GM10248 (cell line): ENCODE measurements at regions not wholly inside any gene's neighbourhood (a gene's known extent, or its start where the extent isn't known, plus 50 kb on each side); places are given as distances from the start of the nearest gene placed in this dataset.
"Not testable (repeated sequence)": the region's sequence is repeated elsewhere in the genome, so short reads cannot be mapped to it uniquely, and the experiment has no call there.

ENCODE experiments used
- CTCF ChIA-PET: fragments of 300-600 bp; sonication (Branson Sonifier 250); formaldehyde crosslinking; extraction: SDS; loops from one replicate; lab custom pipeline; 2021; ENCODE audit warnings: antibody characterized with exemption; lab: Yijun Ruan, JAX
- POLR2A ChIA-PET: fragments of 350-650 bp; sonication (Branson Sonifier 250); formaldehyde crosslinking; extraction: SDS; loops from one replicate; lab custom pipeline; 2020; ENCODE audit warnings: antibody characterized with exemption; lab: Yijun Ruan, JAX
- DNase-seq: peaks from one replicate; pipeline ENCODE4 v3.0.0; 2012; ENCODE audit errors: extremely low spot score
- CTCF ChIP-seq: IDR thresholded peaks from 2 replicates; pipeline ENCODE4 v1.5.1; 2012; ENCODE audit warnings: mild to moderate bottlenecking, low read depth; ENCODE audit errors: extremely low read depth, missing control alignments, control extremely low read depth

DNA sequence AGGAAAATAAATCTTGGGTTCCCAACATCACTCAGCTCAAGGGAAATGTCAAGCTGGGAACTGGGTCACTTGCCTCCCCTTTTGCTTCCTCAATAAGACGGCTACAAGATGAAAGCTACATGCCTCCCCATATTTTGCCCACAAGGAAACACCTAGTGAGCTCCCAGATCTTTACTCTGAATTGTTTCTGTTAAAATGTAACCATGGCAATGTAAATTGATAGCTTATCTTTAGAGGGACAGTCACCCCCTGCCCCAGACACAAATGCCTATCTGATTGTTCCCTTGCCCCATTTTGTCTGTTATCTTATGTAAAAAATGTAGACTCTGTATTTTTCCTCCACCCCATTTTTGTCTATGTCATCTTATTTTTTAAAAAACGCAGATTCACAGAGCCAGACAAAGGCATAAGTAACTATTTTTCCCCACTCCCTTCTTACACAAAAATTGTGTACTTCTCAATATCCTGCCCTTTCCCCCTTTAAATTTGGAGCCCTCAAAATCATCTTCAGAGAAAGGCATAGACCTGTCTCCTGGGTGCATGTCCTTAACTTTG is 288.7 kb upstream of the ERCC4 start:
- TF ChIP-seq CTCF = no peak
- POLR2A ChIA-PET = no interaction called here
- no peak for DNase-seq
- CTCF ChIA-PET = no interaction called here

DNA sequence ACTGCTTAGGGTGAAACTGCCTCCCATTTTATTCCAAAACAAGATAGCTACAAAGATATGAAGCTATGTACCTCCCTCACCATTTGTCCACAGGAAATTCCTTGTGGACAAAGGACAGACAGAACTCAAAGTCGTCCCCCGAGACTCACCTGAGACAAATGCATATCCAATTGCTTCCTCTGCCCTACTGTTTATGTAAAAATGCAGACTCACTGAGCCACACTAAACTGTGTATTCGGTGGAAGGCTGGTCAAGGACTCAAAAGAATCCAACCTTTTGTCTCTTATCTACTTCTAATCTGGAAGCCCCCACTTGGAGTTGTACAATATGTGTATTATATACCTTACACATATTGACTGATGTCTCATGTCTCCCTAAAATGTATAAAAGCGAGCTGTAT is 288.0 kb upstream of the ERCC4 start:
- CTCF ChIA-PET = no interaction called here
- no peak for TF ChIP-seq CTCF
- no peak for DNase-seq
- POLR2A ChIA-PET = no interaction called here

- POLR2A ChIA-PET, CTCF ChIA-PET: not testable (repeated sequence)
These were observed 287.4 kb upstream of the ERCC4 start for GRCh38 chr16:13632504-13632903.

DNA sequence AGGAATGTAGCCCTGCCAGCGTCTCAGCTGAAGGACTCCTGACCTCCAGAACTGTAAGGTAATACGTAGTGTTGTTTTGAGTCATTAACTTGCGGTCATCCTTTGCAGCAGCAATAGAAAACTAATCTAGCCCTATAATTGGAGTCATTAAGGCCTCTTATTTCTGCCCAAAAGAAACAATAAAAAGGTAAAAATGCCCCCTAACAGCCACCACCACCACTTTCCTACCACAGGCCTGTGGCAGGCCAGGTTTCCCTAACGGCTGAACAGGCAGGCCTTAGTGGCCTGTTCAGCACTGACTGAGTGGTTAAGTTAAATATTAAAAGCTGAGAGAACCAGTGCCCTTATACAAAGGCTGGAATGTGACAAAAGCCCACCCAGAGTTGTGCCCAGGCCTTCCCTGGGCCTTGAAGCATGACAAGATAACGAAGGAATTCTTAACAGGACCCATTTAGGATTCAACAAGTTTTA is 286.5 kb upstream of the ERCC4 start:
- CTCF ChIA-PET = no interaction called here
- no peak for DNase-seq
- TF ChIP-seq CTCF = no peak
- POLR2A ChIA-PET = no interaction called here

More at GRCh38 chr16:13632504-13632903, 287.4 kb upstream of the ERCC4 start:
- DNase-seq = not testable (repeated sequence)

- no peak for DNase-seq
- POLR2A ChIA-PET = no interaction called here
- CTCF ChIA-PET = no interaction called here
- TF ChIP-seq CTCF = no peak
These were observed 285.7 kb upstream of the ERCC4 start for GRCh38 chr16:13634253-13634652.

DNA sequence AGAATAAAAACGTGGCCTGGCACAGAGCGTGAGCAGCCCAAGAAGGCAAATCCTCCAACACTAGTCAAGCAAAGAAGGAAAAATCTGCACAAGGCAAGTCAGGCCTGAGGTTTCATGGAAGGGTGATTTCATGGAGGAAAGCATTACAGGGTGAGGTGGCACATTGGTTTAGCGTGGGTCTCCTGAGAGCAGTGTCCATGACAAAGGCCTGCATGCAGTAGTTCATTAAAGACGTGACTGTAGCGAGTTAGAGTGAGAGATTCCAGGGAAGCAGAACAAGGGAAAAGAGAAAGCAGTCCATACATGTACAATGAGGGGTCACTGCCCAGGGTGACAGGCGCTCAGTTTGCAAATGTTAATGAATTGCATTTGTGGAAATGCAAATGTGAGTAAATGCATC is 285.0 kb upstream of the ERCC4 start:
- TF ChIP-seq CTCF = no peak
- CTCF ChIA-PET = no interaction called here
- no peak for DNase-seq
- POLR2A ChIA-PET = no interaction called here

DNA sequence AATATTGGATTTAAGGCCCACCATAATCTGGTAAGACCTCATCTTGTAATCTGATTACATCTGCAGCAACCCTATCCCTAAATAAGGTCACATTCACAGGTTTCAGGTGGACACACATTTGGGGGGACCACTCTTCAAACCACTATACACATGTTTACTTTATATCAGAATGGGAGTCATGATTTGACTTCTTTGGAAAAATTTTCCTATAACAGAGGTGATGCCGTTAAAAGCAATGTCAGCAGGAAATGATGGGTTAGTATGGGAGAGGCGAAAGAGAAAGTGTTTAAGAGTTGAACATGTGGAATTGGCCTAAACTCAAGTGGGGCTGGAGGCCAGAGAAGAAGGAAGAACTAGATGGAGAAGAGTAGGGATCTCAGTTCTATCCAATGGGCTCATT is 281.7 kb upstream of the ERCC4 start:
- TF ChIP-seq CTCF = no peak
- CTCF ChIA-PET = no interaction called here
- DNase-seq = no peak
- POLR2A ChIA-PET = no interaction called here
